Activated CD4-positive, alpha-beta T cell treated with anti-CD3 and anti-CD28 coated beads, Interleukin-2, Interleukin-6, amounts not matched to agents 100 ng/mL and 50 ng/mL, durations not matched to agents 16 hours and 8 hours (primary cell): ENCODE measurements at regions not wholly inside any gene's neighbourhood (a gene's known extent, or its start where the extent isn't known, plus 50 kb on each side); places are given as distances from the start of the nearest gene placed in this dataset.

Source experiments
- DNase-seq: peaks from one replicate; pipeline ENCODE4 v3.0.0-alpha.2; 2020

GRCh38 chrX:95029571-95029970 is 1355.6 kb downstream of the FAM133A start:
- DNase-seq = no peak

GRCh38 chrX:95040104-95040503 is 1366.1 kb downstream of the FAM133A start:
- DNase-seq = no peak

DNA sequence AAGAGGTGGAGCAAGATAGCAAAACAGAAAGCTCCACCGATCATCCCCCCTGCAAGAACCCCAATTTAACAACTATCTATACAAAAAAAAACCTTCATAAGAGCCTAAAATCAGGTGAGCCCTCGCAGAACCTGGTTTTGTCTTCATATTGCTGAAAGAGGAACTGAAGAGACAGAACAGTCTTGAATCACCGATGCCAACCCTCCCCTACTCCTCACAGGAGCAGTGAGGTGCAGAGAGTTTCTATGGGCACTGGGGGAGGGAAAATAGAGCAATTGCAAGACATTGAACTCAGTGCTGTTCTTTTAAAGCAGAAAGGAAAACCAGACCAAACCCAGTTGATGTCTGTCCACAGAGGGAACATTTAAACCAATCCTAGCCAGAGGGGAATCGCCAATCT is 1370.3 kb downstream of the FAM133A start:
- DNase-seq = no peak

GRCh38 chrX:95055991-95056390 is 1382.0 kb downstream of the FAM133A start:
- DNase-seq = no peak

GRCh38 chrX:95056901-95057300 is 1382.9 kb downstream of the FAM133A start:
- no peak for DNase-seq

DNA sequence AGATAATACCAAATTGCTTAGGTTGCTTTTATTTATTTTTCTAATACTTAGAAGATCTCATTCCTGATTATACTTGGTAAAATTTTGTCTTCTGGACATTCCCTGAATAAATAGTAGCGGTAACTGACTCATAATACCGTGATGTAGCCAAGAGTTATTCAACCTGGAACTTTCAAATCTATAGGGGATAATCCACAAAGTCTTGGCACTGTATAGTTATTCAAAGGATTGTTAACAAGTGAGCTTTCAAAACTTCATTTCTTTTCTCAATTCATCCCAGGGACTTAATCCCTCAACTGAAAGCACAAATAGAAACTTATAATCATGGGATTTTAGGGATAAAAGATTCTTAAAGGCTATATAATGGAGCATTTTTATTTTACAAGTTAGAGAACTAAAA is 1383.3 kb downstream of the FAM133A start:
- DNase-seq = no peak

- no peak for DNase-seq
Observed at GRCh38 chrX:95058815-95059214, 1384.8 kb downstream of the FAM133A start.

DNA sequence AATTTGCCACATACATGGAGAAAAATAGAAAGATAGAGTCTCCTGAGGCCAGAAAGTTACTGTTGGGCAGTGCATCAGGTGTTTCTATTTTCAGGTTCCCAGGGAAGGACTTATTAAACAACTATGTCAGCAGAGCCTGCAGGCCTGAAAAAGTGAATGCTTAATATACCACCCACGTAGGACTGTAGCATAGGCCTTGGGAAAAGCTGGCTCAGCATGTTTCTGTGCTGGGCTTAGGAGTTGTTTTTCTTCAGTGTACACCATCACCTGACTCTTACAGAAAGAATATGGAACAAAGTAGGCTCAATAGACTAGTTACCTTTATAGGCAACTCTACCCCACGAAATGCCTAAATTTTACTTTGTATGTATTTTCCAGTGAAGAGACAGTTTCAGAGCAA is 1385.9 kb downstream of the FAM133A start:
- DNase-seq = no peak

- DNase-seq = no peak
Observed at GRCh38 chrX:95063554-95063953, 1389.5 kb downstream of the FAM133A start.

DNA sequence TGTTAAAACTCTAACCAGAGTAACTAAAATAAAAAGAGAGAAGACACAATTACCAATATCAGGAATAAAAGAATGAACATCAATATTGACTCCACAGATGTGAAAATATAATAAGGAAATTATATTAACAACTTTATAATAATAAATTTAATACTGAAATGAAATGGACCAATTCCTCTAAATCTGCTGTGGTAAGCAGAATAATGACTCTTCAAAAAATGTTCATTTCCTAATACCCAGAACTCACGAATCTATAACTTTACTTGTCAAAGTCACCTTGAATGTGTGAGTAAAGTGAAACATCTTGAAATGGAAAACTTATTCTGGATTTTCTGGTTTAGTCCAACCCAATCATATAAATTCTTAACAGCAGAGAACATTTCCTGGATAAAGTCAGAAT is 1391.1 kb downstream of the FAM133A start:
- no peak for DNase-seq

GRCh38 chrX:95071052-95071451 is 1397.0 kb downstream of the FAM133A start:
- DNase-seq = no peak

DNA sequence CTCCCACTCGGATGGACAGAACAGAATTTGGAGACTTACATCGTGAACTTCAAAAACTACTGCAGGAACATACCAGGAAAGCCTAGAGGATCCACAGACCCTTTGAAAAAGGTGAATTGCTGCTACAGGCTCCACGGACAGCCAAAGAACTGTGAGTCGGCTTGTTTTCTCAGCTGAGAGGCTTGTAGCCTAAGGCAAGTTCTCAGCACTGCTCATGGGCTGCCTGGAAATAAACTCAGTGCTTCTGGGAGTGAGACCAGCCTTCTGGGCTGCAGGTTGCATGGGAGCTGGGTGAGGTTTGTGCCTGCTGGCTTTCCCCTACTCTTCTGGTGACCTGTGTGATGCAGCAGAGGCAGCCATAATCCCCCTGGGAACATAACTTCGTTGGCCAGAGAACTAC is 1397.6 kb downstream of the FAM133A start:
- no peak for DNase-seq

DNA sequence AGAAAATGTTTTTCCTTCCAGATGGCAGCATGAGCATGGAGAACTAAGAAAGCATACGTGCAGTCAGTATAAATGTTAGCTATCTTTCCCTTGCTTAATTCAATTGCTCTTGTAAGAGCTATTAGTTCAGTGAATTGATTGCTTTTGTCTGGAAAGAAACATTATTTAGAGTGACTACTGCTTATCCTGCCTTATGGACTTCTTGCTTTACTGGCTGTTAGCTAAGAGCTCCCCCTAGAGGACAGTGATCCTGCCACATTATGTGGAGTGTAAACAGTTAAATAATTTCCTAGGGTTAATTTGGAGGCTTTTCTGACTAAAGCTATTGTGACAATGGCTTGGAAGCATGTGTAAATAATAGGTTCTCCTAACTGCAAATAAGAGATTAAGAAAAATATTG is 1402.4 kb downstream of the FAM133A start:
- peak; percentile 57 for DNase-seq

DNA sequence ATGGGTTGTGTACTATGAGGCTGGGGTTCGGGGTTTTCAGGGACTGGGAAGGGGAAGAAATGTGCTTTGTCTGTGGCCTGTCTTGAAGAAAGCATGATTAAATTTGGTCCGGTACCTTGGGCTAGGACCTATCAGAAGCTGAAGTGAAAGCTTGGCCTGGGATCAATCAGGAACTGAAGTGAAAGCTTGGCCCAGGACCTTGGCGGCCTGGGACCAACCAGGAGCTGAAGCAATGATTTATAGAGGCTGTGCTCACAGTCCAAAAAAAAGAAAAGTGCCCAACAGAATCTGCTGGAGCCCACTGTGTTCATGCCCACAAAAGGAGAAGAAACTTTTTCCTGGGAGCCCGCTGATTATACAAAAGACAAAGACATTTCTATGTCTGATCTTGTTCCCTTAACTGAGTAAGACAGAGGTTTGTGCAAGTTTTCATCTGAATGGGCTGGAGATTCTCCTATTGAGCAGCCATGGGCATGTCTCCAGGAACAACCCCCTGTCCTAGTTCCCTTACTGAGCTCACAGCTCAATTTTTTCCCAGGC is 1427.9 kb downstream of the FAM133A start:
- no peak for DNase-seq

DNA sequence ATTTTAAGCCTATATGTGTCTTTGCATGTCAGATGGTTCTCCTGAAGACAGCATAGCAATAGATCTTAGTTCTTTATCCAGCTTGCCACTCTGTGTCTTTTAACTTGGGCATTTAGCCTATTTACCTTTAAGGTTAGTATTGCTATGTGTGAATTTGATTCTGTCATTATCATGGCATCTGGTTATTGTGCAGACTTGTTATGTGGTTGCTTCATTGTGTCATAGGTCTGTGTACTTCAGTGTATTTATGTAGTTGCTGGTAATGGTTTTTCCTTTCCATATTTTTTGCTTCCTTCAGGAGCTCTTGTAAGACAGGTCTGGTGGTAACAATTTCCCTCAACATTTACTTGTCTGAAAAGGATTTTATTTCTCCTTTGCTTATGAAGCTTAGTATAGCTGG is 1443.5 kb downstream of the FAM133A start:
- no peak for DNase-seq

DNA sequence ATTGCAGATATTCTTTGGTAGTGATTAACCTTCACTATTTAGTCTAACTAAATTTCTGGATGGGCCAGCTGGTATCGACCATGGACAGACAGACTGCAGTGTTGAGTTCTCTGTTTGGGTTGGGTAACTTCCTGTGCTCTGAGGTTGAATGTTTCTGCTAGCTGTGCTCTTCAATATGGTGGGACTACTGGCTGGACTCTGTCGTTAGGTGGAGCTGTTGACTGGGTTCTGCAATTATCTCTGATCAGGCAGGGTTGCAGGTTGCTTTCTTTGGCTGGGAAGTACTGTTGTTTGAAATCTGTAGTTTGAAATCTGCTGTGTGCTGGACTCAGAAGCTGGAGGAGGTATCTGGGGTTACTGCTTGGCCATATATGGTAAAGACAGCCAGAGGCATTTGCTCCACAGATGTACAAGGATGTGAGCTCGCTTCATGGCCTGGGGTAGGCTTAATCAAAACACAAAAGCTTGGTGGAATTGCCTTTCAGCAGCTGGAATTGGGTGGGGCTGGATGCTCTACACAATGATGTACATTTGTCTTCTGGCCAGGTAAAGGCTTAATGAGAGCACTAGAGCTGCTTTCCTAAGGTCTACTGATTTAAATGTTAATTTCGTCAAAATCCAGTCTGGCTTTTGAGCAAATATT is 1472.0 kb downstream of the FAM133A start:
- DNase-seq = no peak

- no peak for DNase-seq
Observed at GRCh38 chrX:95152810-95153209, 1478.8 kb downstream of the FAM133A start.

- no peak for DNase-seq
Observed at GRCh38 chrX:95156566-95156965, 1482.6 kb downstream of the FAM133A start.
